ENCODE measurements at regions not wholly inside any gene's neighbourhood (a gene's known extent, or its start where the extent isn't known, plus 50 kb on each side); places are given as distances from the start of the nearest gene placed in this dataset.
A peak's percentile ranks its signal among the peaks of the same experiment; 100 is the strongest.

- Histone ChIP-seq H4K20me1 (ENCODE audit: insufficient read depth, low read length) (no peaks in the 10 kb centered on the region), H3K79me2 (ENCODE audit: insufficient read depth, low read length) (no peaks in the 10 kb centered on the region), H3K27ac (ENCODE audit: low read length) (peak overlapping the region; percentile 1; the same call in 1 of the 2 replicates), H3K36me3 (ENCODE audit: insufficient read depth, low read length) (no peaks in the 10 kb centered on the region), H3K4me2 (ENCODE audit: insufficient read depth, low read length) (no peak overlapping the region), H3K9me3 (ENCODE audit: insufficient read depth, low read length, severe bottlenecking) (no peaks in the 10 kb centered on the region), H3K4me3 (ENCODE audit: low read depth in 1 of 2, low read length in 2 of 2) (no peak overlapping the region), H3K4me1 (ENCODE audit: insufficient read depth, low read length) (no peaks in the 10 kb centered on the region), H2AFZ (ENCODE audit: low read depth, low read length) (no peak overlapping the region), H3K27me3 (ENCODE audit: insufficient read depth, low read length, poor library complexity) (no peaks in the 10 kb centered on the region), H3K9ac (ENCODE audit: low read depth, low read length) (no peak overlapping the region)
- ATAC-seq (ENCODE audit: insufficient read depth, low read depth) = no peak
- no peak for TF ChIP-seq CTCF (IDR thresholded peaks at IDR 0.05; ENCODE audit: borderline replicate concordance, extremely low read depth, low read length, poor library complexity, severe bottlenecking)
- TF ChIP-seq EZH2 (IDR thresholded peaks at IDR 0.05; ENCODE audit: borderline replicate concordance, low read depth, low read length, severe bottlenecking) = no peak
- no peak for DNase-seq
Observed at GRCh38 chr2:181320638-181321037, 136.5 kb upstream of the ITGA4 start.

GRCh38 chr2:181324912-181325311 is 132.3 kb upstream of the ITGA4 start:
- DNase-seq (no peak), ATAC-seq (ENCODE audit: insufficient read depth, low read depth) (no peak)
- no peak overlapping the region for H2AFZ ChIP-seq (ENCODE audit: low read depth, low read length)
- no peaks in the 10 kb centered on the region for H4K20me1 ChIP-seq (ENCODE audit: insufficient read depth, low read length)
- no peak overlapping the region for H3K4me3 ChIP-seq (ENCODE audit: low read depth in 1 of 2, low read length in 2 of 2)
- H3K27ac ChIP-seq (ENCODE audit: low read length) = no peak overlapping the region
- H3K9me3 ChIP-seq (ENCODE audit: insufficient read depth, low read length, severe bottlenecking) = no peaks in the 10 kb centered on the region
- no peaks in the 10 kb centered on the region for H3K79me2 ChIP-seq (ENCODE audit: insufficient read depth, low read length)
- H3K27me3 ChIP-seq (ENCODE audit: insufficient read depth, low read length, poor library complexity) = no peaks in the 10 kb centered on the region
- no peak overlapping the region for H3K4me2 ChIP-seq (ENCODE audit: insufficient read depth, low read length)
- TF ChIP-seq CTCF (IDR thresholded peaks at IDR 0.05; ENCODE audit: borderline replicate concordance, extremely low read depth, low read length, poor library complexity, severe bottlenecking) (no peak), EZH2 (IDR thresholded peaks at IDR 0.05; ENCODE audit: borderline replicate concordance, low read depth, low read length, severe bottlenecking) (no peak)
- no peaks in the 10 kb centered on the region for H3K36me3 ChIP-seq (ENCODE audit: insufficient read depth, low read length)
- no peaks in the 10 kb centered on the region for H3K4me1 ChIP-seq (ENCODE audit: insufficient read depth, low read length)
- no peak overlapping the region for H3K9ac ChIP-seq (ENCODE audit: low read depth, low read length)

- Histone ChIP-seq H3K9ac (ENCODE audit: low read depth, low read length) (no peak overlapping the region), H2AFZ (ENCODE audit: low read depth, low read length) (no peak overlapping the region), H3K4me2 (ENCODE audit: insufficient read depth, low read length) (no peak overlapping the region), H3K27ac (ENCODE audit: low read length) (no peak overlapping the region), H3K36me3 (ENCODE audit: insufficient read depth, low read length) (no peaks in the 10 kb centered on the region; the same call in 1 of the 2 replicates), H3K79me2 (ENCODE audit: insufficient read depth, low read length) (no peaks in the 10 kb centered on the region), H4K20me1 (ENCODE audit: insufficient read depth, low read length) (no peaks in the 10 kb centered on the region), H3K27me3 (ENCODE audit: insufficient read depth, low read length, poor library complexity) (no peaks in the 10 kb centered on the region), H3K9me3 (ENCODE audit: insufficient read depth, low read length, severe bottlenecking) (no peaks in the 10 kb centered on the region), H3K4me3 (ENCODE audit: low read depth in 1 of 2, low read length in 2 of 2) (no peak overlapping the region), H3K4me1 (ENCODE audit: insufficient read depth, low read length) (no peaks in the 10 kb centered on the region)
- no peak for DNase-seq
- no peak for TF ChIP-seq EZH2 (IDR thresholded peaks at IDR 0.05; ENCODE audit: borderline replicate concordance, low read depth, low read length, severe bottlenecking)
- peak; percentile 31 for TF ChIP-seq CTCF (IDR thresholded peaks at IDR 0.05; ENCODE audit: borderline replicate concordance, extremely low read depth, low read length, poor library complexity, severe bottlenecking)
- no peak for ATAC-seq (ENCODE audit: insufficient read depth, low read depth)
Observed at GRCh38 chr2:181326661-181327060, 130.5 kb upstream of the ITGA4 start.

DNA sequence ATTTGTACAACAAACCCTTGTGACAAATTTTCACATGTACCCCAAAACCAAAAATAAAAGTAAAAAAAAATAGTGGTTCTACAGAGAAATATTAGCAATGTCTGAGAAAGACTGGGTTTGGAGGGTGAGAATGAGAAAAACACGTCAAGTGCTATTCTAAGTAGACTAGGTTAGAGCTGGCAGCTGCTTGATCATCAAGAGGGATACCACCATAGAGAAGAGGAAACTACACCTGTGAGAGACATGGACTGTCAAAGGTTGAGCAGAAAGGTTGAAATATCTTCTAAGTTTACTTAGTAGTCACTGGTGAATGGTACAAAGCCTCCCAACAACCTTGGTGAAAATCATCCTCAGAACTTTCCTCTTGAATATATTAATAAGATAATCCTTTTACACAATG is 126.9 kb upstream of the ITGA4 start:
- no peak overlapping the region for H3K9ac ChIP-seq (ENCODE audit: low read depth, low read length)
- H3K4me1 ChIP-seq (ENCODE audit: insufficient read depth, low read length) = peaks cover 6% of the 10 kb centered on the region
- TF ChIP-seq EZH2 (IDR thresholded peaks at IDR 0.05; ENCODE audit: borderline replicate concordance, low read depth, low read length, severe bottlenecking) (no peak), CTCF (IDR thresholded peaks at IDR 0.05; ENCODE audit: borderline replicate concordance, extremely low read depth, low read length, poor library complexity, severe bottlenecking) (no peak)
- H2AFZ ChIP-seq (ENCODE audit: low read depth, low read length) = no peak overlapping the region
- no peaks in the 10 kb centered on the region for H4K20me1 ChIP-seq (ENCODE audit: insufficient read depth, low read length)
- ATAC-seq (ENCODE audit: insufficient read depth, low read depth) (no peak), DNase-seq (no peak)
- H3K4me2 ChIP-seq (ENCODE audit: insufficient read depth, low read length) = no peak overlapping the region
- no peaks in the 10 kb centered on the region; the same call in 1 of the 2 replicates for H3K36me3 ChIP-seq (ENCODE audit: insufficient read depth, low read length)
- no peaks in the 10 kb centered on the region for H3K9me3 ChIP-seq (ENCODE audit: insufficient read depth, low read length, severe bottlenecking)
- H3K27ac ChIP-seq (ENCODE audit: low read length) = no peak overlapping the region
- no peaks in the 10 kb centered on the region for H3K79me2 ChIP-seq (ENCODE audit: insufficient read depth, low read length)
- no peaks in the 10 kb centered on the region for H3K27me3 ChIP-seq (ENCODE audit: insufficient read depth, low read length, poor library complexity)
- H3K4me3 ChIP-seq (ENCODE audit: low read depth in 1 of 2, low read length in 2 of 2) = no peak overlapping the region
